LNCaP clone FGC (cell line): ENCODE measurements at regions not wholly inside any gene's neighbourhood (a gene's known extent, or its start where the extent isn't known, plus 50 kb on each side); places are given as distances from the start of the nearest gene placed in this dataset.
"Not testable (repeated sequence)": the region's sequence is repeated elsewhere in the genome, so short reads cannot be mapped to it uniquely, and the experiment has no call there.

Experiments
- DNase-seq: peaks from one replicate; pipeline ENCODE4 v3.0.0-alpha.2; 2011; ENCODE audit warnings: low read depth
- H3K4me3 ChIP-seq: 2 replicates; pipeline ENCODE4 v1.5.1; 2011; ENCODE audit warnings: mild to moderate bottlenecking, low read depth, low read length, control low read depth
- CTCF ChIP-seq: IDR thresholded peaks from 2 replicates; pipeline ENCODE4 v1.5.1; 2012; ENCODE audit warnings: mild to moderate bottlenecking; ENCODE audit not compliant: control insufficient read depth, insufficient read depth; ENCODE audit errors: extremely low read depth

- H3K4me3 ChIP-seq = no peak overlapping the region
- TF ChIP-seq CTCF = no peak
- no peak for DNase-seq
Observed at GRCh38 chr3:159672728-159673688, 315.6 kb upstream of the IL12A start.

DNA sequence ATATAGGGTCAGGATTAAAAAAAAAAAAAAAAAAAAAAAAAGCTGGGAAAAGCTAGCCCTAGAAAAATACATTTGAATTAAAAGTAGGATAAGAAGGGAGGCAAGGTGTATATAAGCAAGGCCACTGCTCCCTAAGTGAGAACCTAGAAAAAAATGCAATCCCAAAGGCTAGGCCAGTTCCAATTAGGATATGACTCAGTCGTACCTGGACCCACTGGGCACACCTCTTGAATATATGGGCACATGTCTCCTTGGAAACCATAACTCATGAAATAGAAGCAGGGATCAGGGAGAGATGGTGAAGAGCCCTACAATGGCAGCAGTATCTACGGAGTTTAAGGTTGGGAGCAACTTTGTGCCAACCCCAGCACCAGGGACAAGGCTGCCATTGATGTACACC lies 314.1 kb upstream of the IL12A start:
- no peak for TF ChIP-seq CTCF
- no peak overlapping the region for H3K4me3 ChIP-seq
- no peak for DNase-seq

GRCh38 chr3:159675285-159675684 lies 313.4 kb upstream of the IL12A start:
- no peak for TF ChIP-seq CTCF
- H3K4me3 ChIP-seq = no peak overlapping the region
- no peak for DNase-seq

DNA sequence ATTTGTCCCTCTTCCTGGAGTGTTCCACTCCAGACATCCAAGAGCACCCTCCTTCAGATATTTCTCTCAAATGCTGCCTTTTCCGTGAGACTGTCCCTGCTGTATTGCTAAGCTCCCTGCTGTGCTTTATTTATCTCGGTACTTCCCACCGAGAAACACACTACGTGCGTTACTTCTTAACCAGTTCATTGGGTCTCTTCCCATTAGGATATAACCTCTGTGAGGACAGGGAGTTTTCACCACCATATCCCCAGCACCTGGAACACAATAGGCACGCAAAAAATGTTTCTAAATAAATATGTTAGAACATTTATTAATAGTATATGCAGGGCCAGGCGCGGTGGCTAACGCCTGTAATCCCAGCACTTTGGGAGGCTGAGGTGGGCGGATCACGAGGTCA lies 308.7 kb upstream of the IL12A start:
- DNase-seq = no peak
- TF ChIP-seq CTCF = no peak
- H3K4me3 ChIP-seq = no peak overlapping the region

DNA sequence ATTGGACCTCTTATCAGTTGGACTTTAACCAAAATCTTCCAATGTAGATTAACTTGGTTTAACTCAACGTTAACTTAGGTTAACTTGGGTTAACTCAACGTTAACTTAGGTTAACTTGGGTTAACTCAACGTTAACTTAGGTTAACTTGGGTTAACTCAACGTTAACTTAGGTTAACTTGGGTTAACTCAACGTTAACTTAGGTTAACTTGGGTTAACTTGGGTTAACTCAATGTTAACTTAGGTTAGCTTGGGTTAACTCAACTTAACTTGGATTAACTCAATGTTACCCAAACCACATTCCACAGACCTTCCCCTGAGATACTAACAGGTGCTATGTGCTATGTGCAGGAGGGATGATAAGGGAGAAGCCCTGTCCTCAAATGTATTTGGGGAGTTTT lies 306.9 kb upstream of the IL12A start:
- not testable (repeated sequence) for DNase-seq, H3K4me3 ChIP-seq

- H3K4me3 ChIP-seq = no peak overlapping the region
- no peak for TF ChIP-seq CTCF
- DNase-seq = no peak
Observed at GRCh38 chr3:159685801-159686200, 302.8 kb upstream of the IL12A start.

GRCh38 chr3:159693226-159693625 lies 295.4 kb upstream of the IL12A start:
- no peak for TF ChIP-seq CTCF
- no peak overlapping the region for H3K4me3 ChIP-seq
- DNase-seq = no peak
